Gastroesophageal sphincter (tissue), 3 donors: ENCODE measurements at regions not wholly inside any gene's neighbourhood (a gene's known extent, or its start where the extent isn't known, plus 50 kb on each side); places are given as distances from the start of the nearest gene placed in this dataset.

Experiments
- EP300 ChIP-seq: sonication (generic); formaldehyde crosslinking; IDR thresholded peaks from one replicate; pipeline ENCODE4 v1.6.1; 2017; ENCODE audit warnings: antibody characterized with exemption, mild to moderate bottlenecking
- POLR2A ChIP-seq, 2 donors: fragments of 450-650 bp; IDR thresholded peaks; one replicate each; pipeline ENCODE4 v1.6.1; 2017; ENCODE audit warnings: antibody characterized with exemption in 2 of 2, mild to moderate bottlenecking in 2 of 2, moderate library complexity in 1 of 2
- POLR2AphosphoS5 ChIP-seq: sonication (generic); formaldehyde crosslinking; IDR thresholded peaks from one replicate; pipeline ENCODE4 v1.6.1; 2017; ENCODE audit warnings: antibody characterized with exemption
- TF ChIP-seq, protein P1 (sequence below), 4 experiments: fragments of 200-600 bp in 2 of 4; fragments of 450-650 bp in 2 of 4; sonication (generic) in 1 of 4; IDR thresholded peaks; one replicate each; pipeline ENCODE4 v1.5.1; 2017 to 2019; ENCODE audit warnings: antibody characterized with exemption in 4 of 4, mild to moderate bottlenecking in 2 of 4, moderate library complexity in 2 of 4

DNA sequence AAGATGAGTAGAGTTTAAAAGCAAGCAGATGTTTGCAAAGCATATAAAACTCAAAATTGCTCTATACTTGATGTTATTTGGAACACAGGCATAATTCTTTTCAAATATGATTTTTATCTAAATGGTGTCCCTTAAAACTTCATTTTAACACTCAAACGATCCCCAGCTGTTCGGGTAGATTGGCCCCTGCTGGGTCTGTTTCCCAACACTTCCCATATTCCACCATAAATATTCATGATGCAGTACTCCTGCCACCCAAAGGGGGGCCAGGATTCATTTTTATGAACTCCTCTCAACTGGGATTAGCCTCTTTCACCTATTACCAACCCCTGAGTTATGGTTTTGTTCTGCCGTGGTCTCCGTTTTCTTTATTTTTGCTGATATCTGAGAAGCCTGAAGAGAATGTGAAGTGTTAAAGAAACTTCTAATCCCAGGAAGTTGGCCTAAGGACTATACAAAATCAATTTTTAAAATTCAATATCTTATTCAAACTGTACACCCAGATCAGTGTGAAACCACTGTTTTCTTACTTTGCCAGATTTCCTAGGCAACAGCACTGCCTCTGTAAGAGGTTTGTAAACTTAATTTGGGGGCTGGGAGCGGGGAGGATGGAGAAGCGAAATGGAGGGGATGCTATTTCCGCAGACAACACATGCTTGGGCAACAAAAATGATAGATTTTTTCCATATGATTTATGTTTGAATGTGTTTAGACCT lies 384.1 kb downstream of the DMRT2 start:
- TF ChIP-seq POLR2A (IDR thresholded peaks at IDR 0.05) (no peak), EP300 (no peak), POLR2AphosphoS5 (no peak)
- TF ChIP-seq, protein P1, sequence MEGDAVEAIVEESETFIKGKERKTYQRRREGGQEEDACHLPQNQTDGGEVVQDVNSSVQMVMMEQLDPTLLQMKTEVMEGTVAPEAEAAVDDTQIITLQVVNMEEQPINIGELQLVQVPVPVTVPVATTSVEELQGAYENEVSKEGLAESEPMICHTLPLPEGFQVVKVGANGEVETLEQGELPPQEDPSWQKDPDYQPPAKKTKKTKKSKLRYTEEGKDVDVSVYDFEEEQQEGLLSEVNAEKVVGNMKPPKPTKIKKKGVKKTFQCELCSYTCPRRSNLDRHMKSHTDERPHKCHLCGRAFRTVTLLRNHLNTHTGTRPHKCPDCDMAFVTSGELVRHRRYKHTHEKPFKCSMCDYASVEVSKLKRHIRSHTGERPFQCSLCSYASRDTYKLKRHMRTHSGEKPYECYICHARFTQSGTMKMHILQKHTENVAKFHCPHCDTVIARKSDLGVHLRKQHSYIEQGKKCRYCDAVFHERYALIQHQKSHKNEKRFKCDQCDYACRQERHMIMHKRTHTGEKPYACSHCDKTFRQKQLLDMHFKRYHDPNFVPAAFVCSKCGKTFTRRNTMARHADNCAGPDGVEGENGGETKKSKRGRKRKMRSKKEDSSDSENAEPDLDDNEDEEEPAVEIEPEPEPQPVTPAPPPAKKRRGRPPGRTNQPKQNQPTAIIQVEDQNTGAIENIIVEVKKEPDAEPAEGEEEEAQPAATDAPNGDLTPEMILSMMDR (IDR thresholded peaks at IDR 0.05), result peak in 1 of 4 experiments; percentile 7
